Adrenal gland (tissue), 5 donors: ENCODE measurements at regions not wholly inside any gene's neighbourhood (a gene's known extent, or its start where the extent isn't known, plus 50 kb on each side); places are given as distances from the start of the nearest gene placed in this dataset.

Source experiments
- CTCF ChIP-seq, 6 experiments: fragments of 450-650 bp in 4 of 6; fragments of 200-600 bp in 2 of 6; sonication (generic) in 1 of 6; IDR thresholded peaks; 1 replicate in 5 of 6; 2 replicates in 1 of 6; pipeline versions ENCODE4 v1.5.1 to v1.8.0; 2016 to 2021; ENCODE audit warnings: antibody characterized with exemption in 6 of 6, mild to moderate bottlenecking in 2 of 6, moderate library complexity in 1 of 6
- POLR2A ChIP-seq, 2 donors: fragments of 450-650 bp; IDR thresholded peaks; one replicate each; pipeline ENCODE4 v1.6.1; 2017; ENCODE audit warnings: antibody characterized with exemption in 2 of 2, mild to moderate bottlenecking in 2 of 2, moderate library complexity in 1 of 2
- donor health status: DM: no; HTN: no; CAD: no.

GRCh38 chr2:109689973-109690372 is 75.8 kb downstream of the SOWAHC start:
- TF ChIP-seq CTCF (IDR thresholded peaks at IDR 0.05) (no peak), POLR2A (IDR thresholded peaks at IDR 0.05) (no peak)
